Uterus (tissue), 2 donors: ENCODE measurements at regions not wholly inside any gene's neighbourhood (a gene's known extent, or its start where the extent isn't known, plus 50 kb on each side); places are given as distances from the start of the nearest gene placed in this dataset.

Experiments used
- CTCF ChIP-seq, 4 experiments: fragments of 200-600 bp in 2 of 4; fragments of 450-650 bp in 2 of 4; sonication (generic) in 2 of 4; IDR thresholded peaks; one replicate each; pipeline ENCODE4 v1.5.1; 2016 to 2019; ENCODE audit warnings: antibody characterized with exemption in 4 of 4, mild to moderate bottlenecking in 2 of 4, moderate library complexity in 1 of 4
- POLR2A ChIP-seq, 2 donors: fragments of 450-650 bp; IDR thresholded peaks; one replicate each; pipeline ENCODE4 v1.6.1; 2016; ENCODE audit warnings: antibody characterized with exemption in 2 of 2, mild to moderate bottlenecking in 1 of 2, moderate library complexity in 1 of 2

DNA sequence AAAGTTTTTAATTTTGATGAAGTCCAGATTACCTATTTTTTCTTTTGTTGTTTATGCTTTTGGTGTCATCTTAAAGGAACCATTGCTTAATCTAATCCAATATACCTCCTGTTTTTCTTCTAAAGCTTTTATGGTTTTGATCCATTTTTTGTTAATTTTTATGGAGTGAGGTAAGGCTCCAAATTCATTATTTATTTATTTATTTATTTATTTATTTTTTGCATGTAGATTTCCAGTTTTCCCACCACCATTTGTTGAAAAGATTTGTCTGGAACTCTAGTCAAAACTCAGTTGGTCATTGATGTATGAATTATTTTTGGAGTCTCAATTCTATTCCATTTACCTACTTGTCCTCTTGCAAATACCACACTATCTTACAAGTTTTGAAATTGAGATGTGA, 99.4 kb upstream of the RBMS1 start:
- no peak for TF ChIP-seq CTCF (IDR thresholded peaks at IDR 0.05)
- no peak for TF ChIP-seq POLR2A (IDR thresholded peaks at IDR 0.05)
